Omental fat pad (tissue), 3 donors: ENCODE measurements at regions not wholly inside any gene's neighbourhood (a gene's known extent, or its start where the extent isn't known, plus 50 kb on each side); places are given as distances from the start of the nearest gene placed in this dataset.

Experiments
- ATAC-seq: fragments of 150-250 bp; one replicate; pipeline ENCODE4 v1.9.1; 2016; ENCODE audit warnings: mild to moderate bottlenecking, moderate library complexity; ENCODE audit not compliant: low FRiP score
- DNase-seq: peaks from one replicate; pipeline ENCODE4 v3.0.0-alpha.2; 2019; ENCODE audit warnings: low spot score
- CTCF ChIP-seq, 3 donors: fragments of 450-650 bp; IDR thresholded peaks; one replicate each; pipeline ENCODE4 v1.5.1; 2016 to 2017; ENCODE audit warnings: antibody characterized with exemption in 3 of 3, mild to moderate bottlenecking in 3 of 3, moderate library complexity in 2 of 3

- DNase-seq (no peak), ATAC-seq (no peak)
- TF ChIP-seq CTCF (IDR thresholded peaks at IDR 0.05) = no peak
These were observed 322.0 kb upstream of the MIR17HG start for GRCh38 chr13:91025442-91025841.

- ATAC-seq = no peak
- TF ChIP-seq CTCF (IDR thresholded peaks at IDR 0.05) = no peak
- no peak for DNase-seq
These were observed 316.0 kb upstream of the MIR17HG start for GRCh38 chr13:91031508-91031907.

GRCh38 chr13:91032104-91032503 lies 315.4 kb upstream of the MIR17HG start:
- TF ChIP-seq CTCF (IDR thresholded peaks at IDR 0.05) = no peak
- ATAC-seq (no peak), DNase-seq (no peak)

- ATAC-seq = no peak
- TF ChIP-seq CTCF (IDR thresholded peaks at IDR 0.05) = no peak
- DNase-seq = no peak
These were observed 310.6 kb upstream of the MIR17HG start for GRCh38 chr13:91036886-91037285.

GRCh38 chr13:91042870-91043269 lies 304.6 kb upstream of the MIR17HG start:
- TF ChIP-seq CTCF (IDR thresholded peaks at IDR 0.05) = no peak
- DNase-seq = no peak
- ATAC-seq = no peak

- DNase-seq = no peak
These were observed 302.0 kb upstream of the MIR17HG start for GRCh38 chr13:91045351-91046034.

More at GRCh38 chr13:91045351-91046034, 302.0 kb upstream of the MIR17HG start:
- TF ChIP-seq CTCF (IDR thresholded peaks at IDR 0.05) = no peak
- ATAC-seq = no peak
